ENCODE measurements at regions not wholly inside any gene's neighbourhood (a gene's known extent, or its start where the extent isn't known, plus 50 kb on each side); places are given as distances from the start of the nearest gene placed in this dataset.

- Mint-ChIP-seq H3K4me1 (peaks cover 4% of the 10 kb centered on the region), H3K27me3 (no peaks in the 10 kb centered on the region), H3K27ac (no peak overlapping the region), H3K9me3 (no peaks in the 10 kb centered on the region), H3K4me3 (no peak overlapping the region), H3K36me3 (no peaks in the 10 kb centered on the region)
These were observed 67.7 kb upstream of the ST8SIA4 start for GRCh38 chr5:100970646-100971255.

- H3K9me3 Mint-ChIP-seq: no peaks in the 10 kb centered on the region
- H3K27me3 Mint-ChIP-seq: no peaks in the 10 kb centered on the region
- H3K4me1 Mint-ChIP-seq: peaks cover 15% of the 10 kb centered on the region
- H3K27ac Mint-ChIP-seq: peak overlapping the region; percentile 80
- peak overlapping the region; percentile 3 for H3K4me3 Mint-ChIP-seq
- H3K36me3 Mint-ChIP-seq: no peaks in the 10 kb centered on the region
These were observed 62.2 kb upstream of the ST8SIA4 start for GRCh38 chr5:100965291-100965690.
